Cardiac septum (tissue), 1 donor: ENCODE measurements at regions not wholly inside any gene's neighbourhood (a gene's known extent, or its start where the extent isn't known, plus 50 kb on each side); places are given as distances from the start of the nearest gene placed in this dataset.

Experiments
- DNase-seq: peaks from one replicate; pipeline ENCODE4 v3.0.0-alpha.2; 2020; ENCODE audit warnings: low spot score
- intact Hi-C: fragments of 100-400 bp; cut with DNase I; formaldehyde crosslinking; loops from one replicate; pipeline ENCODE4 v1.14.0; 2022
- donor health status: DM: no; HTN: no; CAD: no.

DNA sequence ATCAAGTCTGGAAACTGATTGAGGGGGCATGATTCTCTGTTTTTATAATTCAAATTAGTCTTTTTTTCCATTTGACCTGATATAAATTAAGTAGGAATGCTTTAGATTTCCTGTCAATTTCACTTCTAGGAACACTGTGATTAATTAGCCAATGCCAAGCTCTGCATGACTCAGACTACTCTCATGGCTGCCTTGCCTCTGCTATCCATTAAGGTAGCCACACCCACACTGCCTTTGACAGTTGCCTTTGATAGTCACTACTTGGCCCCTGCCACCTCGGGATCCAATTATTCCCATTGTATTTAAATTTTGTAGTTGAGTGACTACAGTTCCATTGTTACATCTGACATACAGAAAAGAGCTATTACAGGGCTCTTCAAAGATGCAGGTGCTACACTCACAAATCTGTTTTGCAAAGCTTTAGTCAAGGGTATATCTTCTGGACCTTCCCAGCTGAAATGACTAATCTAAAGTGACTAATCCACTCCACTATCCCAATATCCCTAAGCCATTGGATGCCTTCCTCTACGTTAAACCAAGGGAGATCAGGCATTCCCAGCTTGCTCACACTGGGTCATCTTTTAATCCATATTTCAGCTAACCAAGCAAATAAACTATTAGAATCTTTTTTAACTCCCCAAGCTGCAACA, 1193.1 kb upstream of the MIR17HG start:
- intact Hi-C loops, result no loop called here
- no peak for DNase-seq

DNA sequence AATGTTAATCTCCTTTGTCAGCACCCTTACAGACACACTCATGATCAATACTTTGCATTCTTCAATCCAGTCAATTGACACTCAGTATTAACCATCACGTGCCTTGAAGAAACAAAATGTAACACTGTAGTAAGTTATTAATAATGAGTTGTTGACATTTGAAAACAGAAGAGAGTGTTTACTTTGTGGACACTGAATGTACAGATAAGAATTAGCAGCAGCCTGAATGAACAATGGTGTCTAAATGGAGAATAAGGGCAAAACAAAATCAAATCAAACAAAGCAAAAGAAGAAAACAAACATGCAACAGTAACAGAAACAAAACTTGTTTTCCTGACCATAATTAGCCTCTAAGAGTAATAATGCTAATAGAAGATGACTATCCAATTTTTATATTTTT, 1191.1 kb upstream of the MIR17HG start:
- intact Hi-C loops, result no loop called here
- no peak for DNase-seq

DNA sequence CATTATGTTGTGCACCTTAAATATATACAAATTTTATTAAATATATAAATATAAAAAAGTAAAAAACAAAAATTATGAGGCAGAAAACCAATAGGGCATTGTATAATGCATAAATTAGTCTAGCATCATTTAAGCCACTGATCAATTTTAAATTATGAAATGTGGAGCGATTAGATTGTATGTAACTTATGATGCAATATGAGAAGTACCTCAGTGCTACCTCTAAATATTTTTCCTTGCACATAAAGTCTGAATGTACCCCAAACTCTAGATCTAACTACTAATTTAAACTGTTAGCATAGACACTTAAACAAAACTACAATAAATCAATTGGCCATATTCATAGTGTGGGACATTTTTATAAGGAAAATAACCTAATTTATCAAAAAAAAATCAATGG, 1178.5 kb upstream of the MIR17HG start:
- no peak for DNase-seq
- intact Hi-C loops, result no loop called here

DNA sequence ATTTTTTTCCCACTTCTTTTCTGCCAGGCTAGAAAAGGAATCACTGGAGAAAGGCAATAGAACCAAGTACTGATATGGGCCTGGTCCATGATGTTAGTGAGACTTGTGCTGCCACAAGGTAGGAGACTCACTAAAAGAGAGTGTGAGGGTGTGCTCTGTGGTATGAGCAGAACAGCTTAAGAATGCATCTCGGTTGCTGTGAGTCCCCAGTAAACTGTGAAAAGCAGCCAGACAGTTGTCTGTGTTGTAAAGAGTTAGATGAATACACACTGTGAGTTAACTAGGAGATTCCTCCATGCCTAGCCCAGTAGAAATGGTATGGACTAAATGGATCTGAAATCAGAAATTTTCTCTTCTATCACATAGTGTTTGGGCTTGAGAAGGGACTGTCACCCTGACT, 1177.3 kb upstream of the MIR17HG start:
- intact Hi-C loops, result no loop called here
- DNase-seq, result no peak

DNA sequence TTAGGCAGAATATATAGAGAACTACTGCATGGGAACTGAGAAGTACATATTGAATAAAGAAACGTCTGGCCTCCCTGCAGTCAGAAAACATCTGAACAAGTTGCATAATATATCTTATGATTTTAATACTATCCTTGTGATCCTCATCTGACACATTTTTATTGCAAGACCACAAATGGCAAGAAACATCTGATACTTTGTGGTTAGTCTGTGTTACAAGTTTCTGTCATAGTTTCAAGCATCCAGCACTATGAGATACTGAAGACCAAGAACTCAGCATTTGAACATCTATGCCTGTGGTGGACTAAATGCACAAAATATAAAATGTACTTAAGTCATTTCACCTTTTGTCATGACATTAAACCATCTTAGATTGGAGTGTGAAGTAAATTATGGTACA, 1175.8 kb upstream of the MIR17HG start:
- intact Hi-C loops, result no loop called here

DNA sequence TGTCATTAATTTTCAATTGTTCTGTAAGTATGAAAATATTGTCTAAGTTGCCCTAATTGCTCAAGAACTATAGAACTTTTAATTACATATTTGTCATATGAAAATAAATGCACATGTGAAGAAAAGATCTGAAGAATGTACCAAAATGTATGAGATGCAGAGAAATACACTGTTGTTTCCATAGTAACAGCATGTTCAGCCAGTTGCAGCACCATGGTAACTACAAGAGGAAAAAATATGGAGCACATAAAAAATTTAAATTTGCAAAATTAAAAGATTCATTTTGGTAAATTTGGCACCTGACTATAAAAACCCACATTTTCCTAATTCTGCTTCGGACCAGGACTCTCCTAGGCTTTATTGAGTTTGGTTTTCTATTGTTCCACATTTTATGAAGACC, 1170.0 kb upstream of the MIR17HG start:
- intact Hi-C loops, result no loop called here
- DNase-seq, result no peak

More for the DNA sequence above, 1175.8 kb upstream of the MIR17HG start:
- no peak for DNase-seq

DNA sequence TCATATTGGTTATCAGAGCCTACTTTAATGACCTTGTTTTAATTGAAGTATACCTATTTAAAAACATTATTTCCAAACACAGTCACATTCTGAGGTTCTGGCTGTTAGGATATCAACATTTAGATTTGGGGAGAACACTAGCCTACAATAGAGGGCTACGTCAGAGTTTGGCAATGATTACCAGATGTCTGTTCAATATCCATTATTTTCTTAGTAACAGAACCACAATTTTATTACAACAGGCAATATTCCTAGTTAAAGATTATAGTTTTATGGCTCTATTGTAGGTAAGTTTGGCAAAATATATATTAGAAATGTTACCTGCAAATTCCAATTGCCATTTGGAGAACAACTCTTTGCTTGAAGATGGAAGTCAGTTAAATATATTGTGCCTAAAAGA, 1163.1 kb upstream of the MIR17HG start:
- intact Hi-C loops, result no loop called here
- DNase-seq, result no peak

DNA sequence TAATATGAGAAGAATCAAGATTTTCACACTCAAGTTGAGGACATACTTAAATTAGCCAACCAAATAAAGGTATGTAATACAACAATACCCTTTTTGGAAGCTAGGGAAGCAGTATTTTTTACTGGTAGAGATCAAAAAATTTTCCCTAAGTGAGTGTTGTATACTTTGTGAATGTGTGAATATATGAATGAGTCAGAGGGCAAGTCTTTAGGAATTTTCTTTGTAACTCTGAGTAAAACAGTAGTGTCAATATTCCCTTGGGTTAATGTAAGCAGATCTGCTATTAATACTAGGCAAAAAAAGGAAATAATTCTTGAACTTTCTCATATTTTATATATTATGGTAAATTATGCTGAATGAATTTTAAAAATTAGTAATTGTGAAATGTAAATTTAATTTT, 1161.8 kb upstream of the MIR17HG start:
- intact Hi-C loops, result no loop called here
- DNase-seq, result no peak

DNA sequence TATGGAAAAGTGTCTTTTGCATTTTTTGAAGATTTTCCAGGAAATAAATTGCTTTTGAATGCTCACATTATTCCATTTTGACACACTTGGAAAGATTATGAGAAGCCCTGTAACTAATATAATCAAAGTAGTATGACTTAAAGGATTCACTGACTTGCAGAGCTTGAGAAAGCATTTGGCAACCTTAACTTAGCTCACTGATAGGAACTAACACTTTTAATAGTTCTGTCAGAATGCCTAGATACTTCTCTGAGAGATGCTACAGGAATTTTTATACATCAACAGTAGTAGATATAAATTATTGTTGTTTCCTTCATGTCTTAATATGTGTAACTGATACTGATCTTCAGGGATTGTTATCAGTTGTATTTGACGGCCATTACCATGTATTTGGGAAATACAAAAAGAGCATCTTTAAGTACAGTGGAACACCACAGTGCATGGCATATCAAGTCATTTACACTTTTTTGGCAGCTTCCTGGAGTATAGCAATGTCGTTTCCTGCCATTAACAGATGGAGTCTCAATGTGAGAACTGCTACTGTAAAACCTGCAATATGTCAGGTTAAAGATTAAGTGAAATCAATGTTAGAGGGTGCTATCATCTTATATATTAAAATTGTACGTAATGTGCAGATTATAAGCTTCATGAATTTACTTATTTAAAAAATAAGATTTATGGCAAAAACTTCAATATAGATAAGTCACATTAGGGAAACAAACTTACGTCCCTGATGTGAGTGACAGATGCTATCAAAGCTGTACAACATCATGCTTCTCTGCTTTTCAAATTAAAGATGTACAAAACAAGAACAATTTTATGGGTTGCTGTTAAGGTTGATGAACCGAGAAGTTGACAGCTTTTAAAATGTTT, 1159.8 kb upstream of the MIR17HG start:
- no peak for DNase-seq
- intact Hi-C loops, result no loop called here

DNA sequence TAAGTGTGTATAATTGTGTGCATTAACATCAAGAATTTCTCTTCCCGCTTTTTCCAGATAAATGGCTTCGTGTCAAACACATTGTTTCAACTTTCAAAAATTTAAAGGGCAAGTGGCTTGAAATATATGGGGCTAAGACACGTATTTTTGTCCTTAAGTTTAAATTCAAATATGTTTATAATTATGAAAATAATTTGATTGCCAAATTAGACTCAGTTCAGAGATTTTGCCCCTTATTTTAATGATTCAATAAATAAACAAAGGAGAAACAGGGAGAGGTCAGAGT, 1159.2 kb upstream of the MIR17HG start:
- no peak for DNase-seq
- intact Hi-C loops, result no loop called here

DNA sequence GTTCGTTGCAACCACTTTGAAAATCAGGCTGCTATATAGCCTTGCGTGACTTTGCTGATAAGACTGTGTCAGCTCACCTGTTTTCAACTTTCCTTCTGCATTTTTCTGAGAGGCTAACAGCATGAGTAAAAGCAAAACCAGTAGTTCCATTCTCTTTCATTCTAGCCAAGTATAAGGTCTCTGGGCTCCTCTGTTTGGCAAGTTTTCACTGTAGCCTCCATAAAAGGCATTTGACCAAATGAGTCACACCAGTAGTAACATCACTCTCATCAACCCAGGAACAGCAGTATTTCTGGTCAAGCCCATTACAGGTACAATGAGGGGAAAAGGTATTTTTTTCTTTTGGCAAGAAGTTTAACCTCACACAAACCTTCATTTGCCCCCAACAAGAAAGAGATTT, 1149.8 kb upstream of the MIR17HG start:
- DNase-seq, result no peak
- intact Hi-C loops, result no loop called here

DNA sequence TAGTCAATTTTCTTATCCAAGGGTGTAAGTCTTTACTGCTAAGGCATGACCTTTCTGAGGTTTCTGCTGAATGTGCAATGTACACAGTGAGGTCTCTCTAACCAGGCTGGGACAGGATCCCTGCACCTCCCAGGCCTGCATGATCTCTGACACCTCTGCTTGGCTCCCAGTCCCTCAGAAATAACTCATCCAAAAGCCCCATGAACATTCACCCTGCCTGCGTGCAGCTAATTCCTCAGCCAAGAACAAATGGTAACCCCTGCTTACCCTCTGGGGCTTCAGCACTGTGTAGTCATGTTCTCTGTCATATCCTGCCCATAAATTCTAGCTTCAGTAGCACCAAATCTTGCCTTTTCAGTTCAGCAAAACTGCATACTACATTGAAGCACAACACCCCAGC, 1146.3 kb upstream of the MIR17HG start:
- DNase-seq, result no peak
- intact Hi-C loops, result no loop called here

DNA sequence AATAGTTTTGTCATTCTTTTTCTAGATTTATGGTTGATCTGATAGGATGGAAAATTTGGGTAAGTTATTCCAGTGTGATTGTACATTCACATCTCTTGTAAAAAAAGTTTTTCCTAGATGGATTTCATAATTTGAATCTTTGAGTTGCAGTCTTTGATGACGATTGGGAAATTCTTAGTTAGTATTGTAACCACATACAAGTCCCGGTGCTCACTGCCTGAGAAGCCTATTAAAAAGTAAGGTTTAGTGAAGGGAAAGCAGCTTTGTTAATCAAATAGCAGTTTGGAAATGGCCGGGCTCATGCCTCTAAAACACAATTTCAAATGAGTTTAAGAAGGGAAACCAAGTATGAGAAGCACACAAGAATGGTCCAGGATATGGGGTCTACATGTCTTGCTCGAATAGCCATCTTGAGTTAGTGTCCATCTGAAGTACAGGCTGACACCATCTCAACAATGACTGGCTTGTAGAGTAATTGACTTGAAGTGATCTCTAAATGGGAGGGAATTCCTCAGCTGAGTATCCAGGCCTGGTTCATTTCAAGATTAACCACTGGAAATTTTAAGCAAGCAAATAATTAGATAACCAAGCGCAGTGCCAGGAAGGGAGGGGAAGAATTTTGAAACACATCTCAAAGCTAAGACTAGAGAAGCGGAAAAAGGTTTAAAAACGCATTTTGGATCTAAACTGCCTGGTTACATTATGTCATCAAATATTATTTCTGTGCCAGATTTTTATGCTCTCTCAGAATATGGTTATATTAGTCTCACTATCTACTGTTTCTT, 1145.6 kb upstream of the MIR17HG start:
- intact Hi-C loops, result no loop called here
- no peak for DNase-seq

DNA sequence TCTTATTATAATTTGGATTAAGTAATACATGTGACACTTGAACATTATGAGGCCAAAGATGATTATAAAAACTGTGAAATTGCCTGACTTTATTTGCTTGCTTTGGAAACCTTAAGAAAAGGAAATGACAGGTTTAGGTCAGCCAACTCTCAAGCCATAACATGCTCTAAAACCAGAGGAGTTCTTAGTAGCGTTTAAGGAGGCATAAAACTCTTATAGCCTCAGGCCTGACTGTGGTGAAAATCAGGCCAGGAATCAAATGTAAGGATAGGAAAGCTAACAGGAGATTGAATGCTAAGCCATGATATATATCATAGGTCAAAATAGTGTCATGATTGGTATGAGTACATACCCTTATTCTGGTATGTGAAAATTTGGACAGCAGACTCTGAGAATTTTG, 1142.4 kb upstream of the MIR17HG start:
- no peak for DNase-seq
- intact Hi-C loops, result no loop called here

DNA sequence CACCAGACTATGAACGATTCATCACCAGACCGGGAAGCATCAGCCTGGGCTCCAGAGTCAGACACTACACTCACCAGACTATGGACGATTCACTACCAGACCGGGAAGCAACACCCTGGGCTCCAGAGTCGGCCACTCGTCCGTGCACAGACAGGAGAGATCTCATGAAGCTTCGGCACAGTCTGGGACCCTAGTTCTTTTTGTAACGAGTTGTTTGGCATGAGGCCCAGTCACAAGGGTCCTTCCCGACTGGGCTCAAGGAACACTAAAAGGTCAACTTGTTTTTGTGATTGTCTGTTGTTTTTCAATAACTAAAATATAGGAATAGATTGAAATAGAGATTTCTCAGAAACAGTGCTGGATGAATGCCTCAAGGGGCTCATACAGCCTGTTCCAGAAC, 1141.6 kb upstream of the MIR17HG start:
- no peak for DNase-seq
- intact Hi-C loops, result no loop called here

DNA sequence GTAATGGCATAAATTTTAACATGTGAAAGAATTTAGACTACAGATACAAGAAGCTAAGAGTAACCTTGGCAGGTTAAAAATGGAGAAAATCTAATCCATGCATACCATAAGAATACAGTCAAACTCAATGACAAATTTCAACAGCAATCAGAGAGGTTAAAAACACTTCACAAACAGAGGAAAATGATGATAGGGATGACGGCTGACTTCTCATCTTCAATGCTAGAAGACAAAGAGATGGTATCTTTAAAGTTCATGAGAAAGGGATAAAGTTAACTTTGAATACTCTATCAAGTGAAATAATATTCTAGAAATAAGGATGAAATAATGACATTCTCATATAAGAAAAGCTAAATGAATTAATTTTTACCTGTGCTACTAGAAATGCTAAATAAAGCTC, 1130.2 kb upstream of the MIR17HG start:
- intact Hi-C loops, result no loop called here
- DNase-seq, result no peak

DNA sequence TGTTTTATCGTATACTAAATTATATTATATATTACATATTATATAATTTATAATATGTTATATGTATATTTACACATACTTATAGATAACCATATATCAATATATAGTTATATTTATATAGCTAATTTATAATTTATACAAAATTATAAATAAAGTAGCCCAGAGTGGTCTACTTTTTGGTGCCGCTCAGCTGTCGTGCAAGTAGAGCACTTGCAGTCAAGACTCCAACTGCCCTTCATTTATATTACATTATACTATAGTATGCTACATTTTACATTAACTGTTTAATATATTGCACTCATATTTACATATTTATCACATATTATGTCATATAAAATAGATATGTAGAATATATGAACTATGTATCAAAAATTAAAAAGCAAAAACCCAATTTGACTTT, 1124.7 kb upstream of the MIR17HG start:
- DNase-seq, result no peak
- intact Hi-C loops, result no loop called here

DNA sequence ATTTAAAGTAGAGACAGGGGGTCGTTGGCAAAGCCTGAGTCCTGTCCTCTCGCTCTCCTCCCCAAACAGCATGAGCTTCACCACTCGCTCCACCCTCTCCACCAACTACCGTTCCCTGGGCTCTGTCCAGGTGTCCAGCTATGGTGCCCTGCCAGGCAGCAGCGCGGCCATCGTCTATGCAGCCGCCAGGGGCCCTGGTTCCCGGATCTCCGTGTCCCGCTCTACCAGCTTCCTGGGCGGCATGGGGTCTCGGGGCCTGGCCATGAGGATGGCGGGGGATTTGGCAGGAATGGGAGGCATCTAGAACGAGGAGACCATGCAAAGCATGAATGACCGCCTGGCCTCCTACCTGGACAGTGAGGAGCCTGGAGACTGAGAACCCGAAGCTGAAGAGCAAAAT, 1117.2 kb upstream of the MIR17HG start:
- intact Hi-C loops, result no loop called here
- no peak for DNase-seq

DNA sequence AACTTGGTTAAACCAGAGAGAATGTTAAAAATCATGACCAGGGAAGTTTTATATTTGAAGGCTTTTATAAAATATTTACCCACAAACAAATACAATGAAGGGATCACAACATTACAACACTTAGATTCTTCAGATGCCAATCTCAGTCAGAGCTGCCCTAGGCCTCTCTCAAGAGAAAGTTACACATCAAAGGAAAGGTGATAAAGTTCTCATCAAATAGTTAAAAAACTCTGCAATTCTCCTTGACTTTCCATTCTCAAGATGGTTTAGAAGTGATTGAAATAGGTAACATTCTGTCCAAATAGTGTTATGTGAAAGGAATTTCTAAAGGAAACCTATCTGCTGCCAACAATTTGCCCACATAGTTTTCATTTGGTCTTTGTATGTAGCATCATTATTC, 1115.2 kb upstream of the MIR17HG start:
- DNase-seq, result no peak
- intact Hi-C loops, result no loop called here

DNA sequence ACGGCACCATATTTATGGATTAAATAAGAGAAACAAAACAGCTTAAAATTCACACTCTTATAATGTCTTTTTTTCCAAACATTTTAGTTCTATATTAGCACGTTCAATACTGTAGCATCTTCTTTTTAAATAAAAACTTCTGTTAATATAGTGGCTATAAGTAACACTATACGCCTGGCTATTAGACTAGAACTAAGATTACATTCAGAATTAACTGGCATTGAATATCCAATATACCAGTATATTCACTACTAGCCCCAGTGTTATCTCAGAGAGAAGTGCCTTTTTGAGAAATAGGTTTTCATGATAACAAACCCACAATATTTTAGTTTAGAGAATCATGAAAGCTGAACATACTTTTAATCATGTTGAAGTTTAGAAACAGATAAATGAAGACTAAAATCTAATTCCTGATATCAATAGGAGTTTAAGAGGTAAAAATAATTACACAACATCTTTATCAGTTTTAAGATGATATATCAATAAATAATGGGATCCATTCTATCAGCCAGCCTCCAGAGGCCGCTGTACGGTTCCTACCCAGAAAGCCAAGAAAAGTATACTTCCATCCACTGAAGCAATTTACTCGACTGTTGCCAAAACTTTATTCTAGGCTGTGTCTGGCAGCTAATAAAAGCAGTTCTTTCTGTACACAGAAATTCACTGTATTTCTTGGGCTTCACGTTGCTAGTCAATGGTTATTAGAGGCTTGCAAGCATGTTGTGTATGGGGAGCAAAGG, 1113.4 kb upstream of the MIR17HG start:
- intact Hi-C loops, result no loop called here
- no peak for DNase-seq
